Astrocyte (in vitro differentiated cells and primary cell): ENCODE measurements at regions not wholly inside any gene's neighbourhood (a gene's known extent, or its start where the extent isn't known, plus 50 kb on each side); places are given as distances from the start of the nearest gene placed in this dataset.

Experiments used
- DNase-seq: peaks from one replicate; pipeline ENCODE4 v3.0.0-alpha.2; 2010; ENCODE audit warnings: low read depth
- FAIRE-seq: peaks from 2 replicates; lab custom pipeline; 2011; peaks lifted over from hg19 to GRCh38; lab: Jason Lieb, UNC
- H2AFZ ChIP-seq: 2 replicates; pipeline ENCODE4 v1.6.0; 2012; ENCODE audit warnings: low read depth, low read length, inconsistent platforms
- H3K27ac ChIP-seq: 2 replicates; pipeline ENCODE4 v1.5.1; 2011; ENCODE audit warnings: low read depth, low read length, inconsistent platforms
- H3K27me3 ChIP-seq: 2 replicates; pipeline ENCODE4 v1.6.0; 2011; ENCODE audit warnings: low read length, inconsistent platforms; ENCODE audit not compliant: insufficient read depth
- H3K36me3 ChIP-seq: 2 replicates; pipeline ENCODE4 v1.5.1; 2011; ENCODE audit warnings: low read length, inconsistent platforms; ENCODE audit not compliant: insufficient read depth
- H3K4me1 ChIP-seq: 2 replicates; pipeline ENCODE4 v1.5.1; 2011; ENCODE audit warnings: low read length, inconsistent platforms; ENCODE audit not compliant: insufficient read depth
- H3K4me2 ChIP-seq: 2 replicates; pipeline ENCODE4 v1.6.0; 2012; ENCODE audit warnings: low read length, inconsistent platforms
- H3K4me3 ChIP-seq: 2 replicates; pipeline ENCODE4 v1.5.1; 2011; ENCODE audit warnings: low read depth, mild to moderate bottlenecking, low read length, inconsistent platforms; ENCODE audit not compliant: insufficient read depth
- H3K79me2 ChIP-seq: 2 replicates; pipeline ENCODE4 v1.6.0; 2012; ENCODE audit warnings: mild to moderate bottlenecking, low read length, inconsistent platforms; ENCODE audit not compliant: insufficient read depth
- H3K9ac ChIP-seq: 2 replicates; pipeline ENCODE4 v1.6.0; 2012; ENCODE audit warnings: mild to moderate bottlenecking, low read length, inconsistent platforms
- H3K9me3 ChIP-seq: 2 replicates; pipeline ENCODE4 v1.5.1; 2012; ENCODE audit warnings: low read depth, mild to moderate bottlenecking, low read length, inconsistent platforms; ENCODE audit not compliant: insufficient read depth
- H4K20me1 ChIP-seq: 2 replicates; pipeline ENCODE4 v1.6.0; 2012; ENCODE audit warnings: low read length, inconsistent platforms; ENCODE audit not compliant: insufficient read depth
- H3K27ac Mint-ChIP-seq: one replicate; pipeline ENCODE4 v1.8.0; 2021; ENCODE audit warnings: mild to moderate bottlenecking, mixed read lengths; ENCODE audit not compliant: unreplicated experiment
- H3K27me3 Mint-ChIP-seq: one replicate; pipeline ENCODE4 v1.8.0; 2021; ENCODE audit warnings: low read depth, mixed read lengths; ENCODE audit not compliant: unreplicated experiment
- H3K36me3 Mint-ChIP-seq: one replicate; pipeline ENCODE4 v1.8.0; 2021; ENCODE audit warnings: low read depth, mixed read lengths; ENCODE audit not compliant: unreplicated experiment
- H3K4me1 Mint-ChIP-seq: one replicate; pipeline ENCODE4 v1.8.0; 2021; ENCODE audit warnings: low read depth, mixed read lengths; ENCODE audit not compliant: unreplicated experiment
- H3K4me3 Mint-ChIP-seq: one replicate; pipeline ENCODE4 v1.8.0; 2021; ENCODE audit warnings: mild to moderate bottlenecking, moderate library complexity, mixed read lengths; ENCODE audit not compliant: unreplicated experiment
- H3K9me3 Mint-ChIP-seq: one replicate; pipeline ENCODE4 v1.8.0; 2021; ENCODE audit warnings: mild to moderate bottlenecking, mixed read lengths; ENCODE audit not compliant: unreplicated experiment
- CTCF ChIP-seq: IDR thresholded peaks from 2 replicates; pipeline ENCODE4 v1.5.1; 2011; ENCODE audit warnings: low read depth, mild to moderate bottlenecking, inconsistent platforms, low read length, moderate library complexity; ENCODE audit not compliant: insufficient read depth
- EZH2 ChIP-seq: IDR thresholded peaks from 2 replicates; pipeline ENCODE4 v1.6.1; 2012; ENCODE audit warnings: mild to moderate bottlenecking, low read length, inconsistent platforms; ENCODE audit not compliant: insufficient read depth

- Histone ChIP-seq H3K79me2 (no peaks in the 10 kb centered on the region), H3K36me3 (no peaks in the 10 kb centered on the region), H2AFZ (no peak overlapping the region), H3K4me1 (no peaks in the 10 kb centered on the region), H3K27ac (no peak overlapping the region), H3K9me3 (no peaks in the 10 kb centered on the region), H4K20me1 (no peaks in the 10 kb centered on the region), H3K27me3 (peaks cover 7% of the 10 kb centered on the region), H3K4me3 (no peak overlapping the region), H3K4me2 (no peak overlapping the region), H3K9ac (no peak overlapping the region)
- Mint-ChIP-seq H3K9me3 (peaks cover 8% of the 10 kb centered on the region), H3K4me3 (no peak overlapping the region), H3K27me3 (peaks cover 28% of the 10 kb centered on the region), H3K27ac (no peak overlapping the region), H3K4me1 (peaks cover 4% of the 10 kb centered on the region), H3K36me3 (no peaks in the 10 kb centered on the region)
- FAIRE-seq (no peak), DNase-seq (no peak)
- no peak for TF ChIP-seq EZH2
- no peak for TF ChIP-seq CTCF
These were observed 196.9 kb upstream of the RREB1 start for GRCh38 chr6:6910734-6911295.

GRCh38 chr6:6911391-6911790 is 196.4 kb upstream of the RREB1 start:
- H3K27me3 ChIP-seq, result peaks cover 4% of the 10 kb centered on the region
- no peak overlapping the region for H3K4me2 ChIP-seq
- Mint-ChIP-seq H3K27ac (no peak overlapping the region), H3K4me3 (no peak overlapping the region), H3K9me3 (peaks cover 8% of the 10 kb centered on the region), H3K36me3 (no peaks in the 10 kb centered on the region), H3K4me1 (peaks cover 10% of the 10 kb centered on the region), H3K27me3 (peaks cover 28% of the 10 kb centered on the region)
- H3K4me1 ChIP-seq, result no peaks in the 10 kb centered on the region
- no peak overlapping the region for H3K9ac ChIP-seq
- no peaks in the 10 kb centered on the region for H3K79me2 ChIP-seq
- H3K4me3 ChIP-seq, result no peak overlapping the region
- no peaks in the 10 kb centered on the region for H3K9me3 ChIP-seq
- no peak overlapping the region for H2AFZ ChIP-seq
- FAIRE-seq (no peak), DNase-seq (no peak)
- TF ChIP-seq CTCF (no peak), EZH2 (no peak)
- H3K27ac ChIP-seq, result no peak overlapping the region
- no peaks in the 10 kb centered on the region for H4K20me1 ChIP-seq
- H3K36me3 ChIP-seq, result no peaks in the 10 kb centered on the region

GRCh38 chr6:6912817-6913744 is 194.7 kb upstream of the RREB1 start:
- H3K36me3 Mint-ChIP-seq, result no peaks in the 10 kb centered on the region
- H3K4me3 ChIP-seq, result no peak overlapping the region
- no peak overlapping the region for H3K4me2 ChIP-seq
- no peaks in the 10 kb centered on the region for H3K4me1 ChIP-seq
- no peak overlapping the region for H3K27ac ChIP-seq
- no peak for TF ChIP-seq EZH2
- no peak for TF ChIP-seq CTCF
- H2AFZ ChIP-seq, result no peak overlapping the region
- no peak overlapping the region for H3K9ac ChIP-seq
- no peaks in the 10 kb centered on the region for H3K36me3 ChIP-seq
- H3K79me2 ChIP-seq, result no peaks in the 10 kb centered on the region
- peaks cover 8% of the 10 kb centered on the region for H3K9me3 Mint-ChIP-seq
- peaks cover 21% of the 10 kb centered on the region for H3K27me3 Mint-ChIP-seq
- H3K9me3 ChIP-seq, result no peaks in the 10 kb centered on the region
- DNase-seq (no peak), FAIRE-seq (no peak)
- H3K4me1 Mint-ChIP-seq, result peaks cover 15% of the 10 kb centered on the region
- no peaks in the 10 kb centered on the region for H4K20me1 ChIP-seq
- H3K27ac Mint-ChIP-seq, result no peak overlapping the region
- no peak overlapping the region for H3K4me3 Mint-ChIP-seq
- peaks cover 4% of the 10 kb centered on the region for H3K27me3 ChIP-seq
